CD14-positive monocyte (primary cell): ENCODE measurements at regions not wholly inside any gene's neighbourhood (a gene's known extent, or its start where the extent isn't known, plus 50 kb on each side); places are given as distances from the start of the nearest gene placed in this dataset.

Experiments
- DNase-seq, 3 donors: peaks; one replicate each; pipeline ENCODE4 v3.0.0-alpha.2; 2011 to 2022
- H2AFZ ChIP-seq: 2 replicates; pipeline ENCODE4 v1.6.0; 2012; ENCODE audit warnings: mild to moderate bottlenecking, low read depth, low read length, inconsistent platforms; ENCODE audit not compliant: insufficient read depth, poor library complexity, severe bottlenecking
- H3K27ac ChIP-seq, 2 donors: 1 replicate in 1 of 2; 2 replicates in 1 of 2; pipeline ENCODE4 v1.5.1; 2012 to 2013; ENCODE audit warnings: low read length in 2 of 2, control low read depth in 1 of 2, inconsistent platforms in 1 of 2, low read depth in 1 of 2, mild to moderate bottlenecking in 1 of 2
- H3K27me3 ChIP-seq, 2 donors: one replicate each; pipeline versions ENCODE4 v1.6.0 to v1.6.1; 2011 to 2013; ENCODE audit warnings: low read length in 2 of 2; ENCODE audit not compliant: control insufficient read depth in 2 of 2, insufficient read depth in 2 of 2
- H3K36me3 ChIP-seq, 2 donors: replicated peaks in 1 of 2; 1 replicate in 1 of 2; 2 replicates in 1 of 2; pipeline versions ENCODE4 v1.5.1 to v1.6.1; 2012 to 2013; ENCODE audit warnings: low read length in 2 of 2, control low read depth in 1 of 2, inconsistent platforms in 1 of 2, mild to moderate bottlenecking in 1 of 2; ENCODE audit not compliant: insufficient read depth in 2 of 2, control insufficient read depth in 1 of 2
- H3K4me1 ChIP-seq, 2 donors: 1 replicate in 1 of 2; 2 replicates in 1 of 2; pipeline versions ENCODE4 v1.5.1 to v1.6.1; 2012 to 2013; ENCODE audit warnings: low read length in 2 of 2, control low read depth in 1 of 2, inconsistent platforms in 1 of 2, mild to moderate bottlenecking in 1 of 2, moderate library complexity in 1 of 2; ENCODE audit not compliant: insufficient read depth in 2 of 2, control insufficient read depth in 1 of 2
- H3K4me2 ChIP-seq: replicated peaks from 2 replicates; pipeline ENCODE3; 2012; ENCODE audit warnings: low read length, moderate library complexity, mild to moderate bottlenecking; ENCODE audit not compliant: poor library complexity, severe bottlenecking; ENCODE audit errors: extremely low read depth
- H3K4me3 ChIP-seq, 3 experiments: fragments of 200-600 bp in 1 of 3; sonication (generic) in 1 of 3; replicated peaks in 1 of 3; 1 replicate in 2 of 3; 2 replicates in 1 of 3; pipeline ENCODE4 v1.5.1; 2011 to 2013; ENCODE audit warnings: low read length in 3 of 3, mild to moderate bottlenecking in 3 of 3, control low read depth in 2 of 3, low read depth in 2 of 3, inconsistent platforms in 1 of 3, moderate library complexity in 1 of 3
- H3K79me2 ChIP-seq: 2 replicates; pipeline ENCODE4 v1.6.0; 2012; ENCODE audit warnings: mild to moderate bottlenecking, control low read depth, inconsistent platforms, low read length, moderate library complexity; ENCODE audit not compliant: insufficient read depth
- H3K9ac ChIP-seq: 2 replicates; pipeline ENCODE4 v1.6.0; 2017; ENCODE audit warnings: low read length, mild to moderate bottlenecking; ENCODE audit not compliant: insufficient read depth, poor library complexity, severe bottlenecking
- H3K9me3 ChIP-seq, 2 donors: replicated peaks in 1 of 2; 1 replicate in 1 of 2; 2 replicates in 1 of 2; pipeline versions ENCODE4 v1.5.1 to v1.6.1; 2012 to 2013; ENCODE audit warnings: low read length in 2 of 2, control low read depth in 1 of 2; ENCODE audit not compliant: control insufficient read depth in 1 of 2, insufficient read depth in 1 of 2
- H4K20me1 ChIP-seq: 2 replicates; pipeline ENCODE4 v1.6.0; 2012; ENCODE audit warnings: mild to moderate bottlenecking, low read length, control low read depth, moderate library complexity; ENCODE audit not compliant: insufficient read depth
- H3K27ac Mint-ChIP-seq, 7 donors: one replicate each; pipeline ENCODE4 v1.8.0; 2020; ENCODE audit warnings: mild to moderate bottlenecking in 7 of 7, mixed read lengths in 7 of 7, moderate library complexity in 6 of 7, inconsistent platforms in 2 of 7
- H3K27me3 Mint-ChIP-seq, 3 donors: one replicate each; pipeline ENCODE4 v1.8.0; 2021 to 2022; ENCODE audit warnings: low read depth in 3 of 3, mild to moderate bottlenecking in 3 of 3, mixed read lengths in 3 of 3, moderate library complexity in 3 of 3, inconsistent platforms in 1 of 3
- H3K36me3 Mint-ChIP-seq, 2 donors: one replicate each; pipeline ENCODE4 v1.8.0; 2020; ENCODE audit warnings: mixed read lengths in 2 of 2, inconsistent platforms in 1 of 2, mild to moderate bottlenecking in 1 of 2
- H3K4me1 Mint-ChIP-seq: one replicate; pipeline ENCODE4 v1.8.0; 2020; ENCODE audit warnings: mild to moderate bottlenecking, mixed read lengths
- H3K4me3 Mint-ChIP-seq, 2 donors: one replicate each; pipeline ENCODE4 v1.8.0; 2020; ENCODE audit warnings: mild to moderate bottlenecking in 2 of 2, mixed read lengths in 2 of 2, moderate library complexity in 1 of 2
- H3K9me3 Mint-ChIP-seq, 7 donors: one replicate each; pipeline ENCODE4 v1.8.0; 2020 to 2022; ENCODE audit warnings: mixed read lengths in 7 of 7, mild to moderate bottlenecking in 6 of 7, moderate library complexity in 6 of 7, inconsistent platforms in 2 of 7
- WGBS: methylation state at CpG from one replicate; pipeline ENCODE4 v1.1.5; 2013; ENCODE audit warnings: missing lambda C conversion rate; ENCODE audit not compliant: insufficient coverage; 5-methylcytosine and 5-hydroxymethylcytosine counted together
- intact Hi-C, 2 donors: fragments of 100-400 bp; cut with micrococcal nuclease; formaldehyde crosslinking; loops; one replicate each; pipeline versions ENCODE4 v1.15.0 to v1.15.1; 2023
- TF ChIP-seq, protein P1 (sequence below): fragments of 200-600 bp; IDR thresholded peaks from one replicate; pipeline ENCODE4 v1.8.0; 2022; ENCODE audit warnings: antibody characterized with exemption, mild to moderate bottlenecking

- no peaks in the 10 kb centered on the region for H4K20me1 ChIP-seq
- no peak overlapping the region for H3K4me3 Mint-ChIP-seq
- H3K9me3 ChIP-seq = no peaks in the 10 kb centered on the region
- intact Hi-C loops = no loop called here
- no peaks in the 10 kb centered on the region for H3K27me3 Mint-ChIP-seq
- H3K36me3 Mint-ChIP-seq = no peaks in the 10 kb centered on the region
- H3K4me3 ChIP-seq = no peak overlapping the region
- no peak overlapping the region for H3K9ac ChIP-seq
- TF ChIP-seq, protein P1, sequence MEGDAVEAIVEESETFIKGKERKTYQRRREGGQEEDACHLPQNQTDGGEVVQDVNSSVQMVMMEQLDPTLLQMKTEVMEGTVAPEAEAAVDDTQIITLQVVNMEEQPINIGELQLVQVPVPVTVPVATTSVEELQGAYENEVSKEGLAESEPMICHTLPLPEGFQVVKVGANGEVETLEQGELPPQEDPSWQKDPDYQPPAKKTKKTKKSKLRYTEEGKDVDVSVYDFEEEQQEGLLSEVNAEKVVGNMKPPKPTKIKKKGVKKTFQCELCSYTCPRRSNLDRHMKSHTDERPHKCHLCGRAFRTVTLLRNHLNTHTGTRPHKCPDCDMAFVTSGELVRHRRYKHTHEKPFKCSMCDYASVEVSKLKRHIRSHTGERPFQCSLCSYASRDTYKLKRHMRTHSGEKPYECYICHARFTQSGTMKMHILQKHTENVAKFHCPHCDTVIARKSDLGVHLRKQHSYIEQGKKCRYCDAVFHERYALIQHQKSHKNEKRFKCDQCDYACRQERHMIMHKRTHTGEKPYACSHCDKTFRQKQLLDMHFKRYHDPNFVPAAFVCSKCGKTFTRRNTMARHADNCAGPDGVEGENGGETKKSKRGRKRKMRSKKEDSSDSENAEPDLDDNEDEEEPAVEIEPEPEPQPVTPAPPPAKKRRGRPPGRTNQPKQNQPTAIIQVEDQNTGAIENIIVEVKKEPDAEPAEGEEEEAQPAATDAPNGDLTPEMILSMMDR = no peak
- H3K4me2 ChIP-seq = no peak overlapping the region
- DNase-seq = no peak
- H3K79me2 ChIP-seq = no peaks in the 10 kb centered on the region
- no peak overlapping the region for H3K27ac ChIP-seq
- H3K9me3 Mint-ChIP-seq = peaks cover 0 to 5% (median 1%) of the 10 kb centered on the region in 7 donors
- H3K27me3 ChIP-seq = no peaks in the 10 kb centered on the region
- H3K27ac Mint-ChIP-seq = no peak overlapping the region
- no peak overlapping the region for H2AFZ ChIP-seq
- no peaks in the 10 kb centered on the region for H3K4me1 Mint-ChIP-seq
- H3K4me1 ChIP-seq = no peaks in the 10 kb centered on the region
- H3K36me3 ChIP-seq = no peaks in the 10 kb centered on the region
Observed at GRCh38 chr17:54277868-54278267, 455.1 kb downstream of the KIF2B start.

- TF ChIP-seq, protein P1 = no peak
- peaks cover 0 to 5% (median 3%) of the 10 kb centered on the region in 7 donors for H3K9me3 Mint-ChIP-seq
- H3K4me2 ChIP-seq = no peak overlapping the region
- no peak overlapping the region for H3K27ac ChIP-seq
- no peaks in the 10 kb centered on the region for H3K4me1 ChIP-seq
- no peak overlapping the region for H3K4me3 ChIP-seq
- H3K9ac ChIP-seq = no peak overlapping the region
- H3K9me3 ChIP-seq = peaks cover 0 to 2% of the 10 kb centered on the region in 2 donors
- no peaks in the 10 kb centered on the region for H3K27me3 Mint-ChIP-seq
- no peak for DNase-seq
- no peaks in the 10 kb centered on the region for H3K4me1 Mint-ChIP-seq
- H3K79me2 ChIP-seq = no peaks in the 10 kb centered on the region
- no peaks in the 10 kb centered on the region for H3K27me3 ChIP-seq
- no peaks in the 10 kb centered on the region for H3K36me3 Mint-ChIP-seq
- H2AFZ ChIP-seq = no peak overlapping the region
- H3K27ac Mint-ChIP-seq = no peak overlapping the region
- H3K36me3 ChIP-seq = no peaks in the 10 kb centered on the region
- intact Hi-C loops = no loop called here
- H4K20me1 ChIP-seq = no peaks in the 10 kb centered on the region
- no CpG with 5 or more reads among the region's 3 CpGs for WGBS
- H3K4me3 Mint-ChIP-seq = no peak overlapping the region
Observed at GRCh38 chr17:54280741-54281140, 458.0 kb downstream of the KIF2B start.
